ENCODE measurements at regions not wholly inside any gene's neighbourhood (a gene's known extent, or its start where the extent isn't known, plus 50 kb on each side); places are given as distances from the start of the nearest gene placed in this dataset.

DNA sequence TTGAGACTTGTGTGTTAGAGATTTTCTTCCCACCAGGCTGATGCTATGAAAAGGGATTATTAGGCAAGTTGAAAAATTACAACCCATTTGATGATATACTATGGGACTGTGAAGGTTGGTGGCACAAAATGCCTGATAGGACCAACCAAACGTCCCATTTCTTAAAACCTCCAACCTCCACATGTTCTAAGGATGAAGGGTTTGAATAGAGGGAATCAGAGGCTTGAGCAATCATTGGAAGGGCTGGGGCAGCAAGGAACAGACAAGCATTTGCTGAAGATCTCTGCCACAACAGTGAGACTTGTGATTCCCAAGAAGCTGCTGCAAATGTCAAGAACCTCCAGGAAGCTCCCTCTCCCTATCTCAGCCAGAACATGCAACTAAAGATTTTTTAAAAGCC lies 283.1 kb downstream of the ELAVL2 start:
- no peak for TF ChIP-seq CTCF (IDR thresholded peaks at IDR 0.05; ENCODE audit: insufficient read depth, low read length, poor library complexity, severe bottlenecking)
- TF ChIP-seq EZH2phosphoT487 (conservative IDR thresholded peaks at IDR 0.05; ENCODE audit: low read length): no peak
- Histone ChIP-seq H3F3A (ENCODE audit: insufficient read depth) (no peaks in the 10 kb centered on the region), H3K9me3 (ENCODE audit: insufficient read depth, low read length) (peaks cover 5% of the 10 kb centered on the region; the same call in 1 of the 2 replicates), H3K4me3 (ENCODE audit: insufficient read depth, low read length, poor library complexity, severe bottlenecking) (no peak overlapping the region), H2AFZ (ENCODE audit: low read depth, low read length, severe bottlenecking) (no peak overlapping the region), H3K79me2 (ENCODE audit: insufficient read depth, low read length) (no peaks in the 10 kb centered on the region), H4K20me1 (ENCODE audit: low read depth, low read length) (no peaks in the 10 kb centered on the region), H3K9me2 (replicated peaks; ENCODE audit: insufficient read depth, low read length) (no peaks in the 10 kb centered on the region), H3K36me3 (ENCODE audit: low read length) (no peaks in the 10 kb centered on the region), H3K4me2 (ENCODE audit: low read depth, low read length, poor library complexity, severe bottlenecking) (no peak overlapping the region), H3K27me3 (ENCODE audit: low read length) (no peaks in the 10 kb centered on the region), H3K9ac (ENCODE audit: low read length) (no peak overlapping the region), H3K27ac (ENCODE audit: low read depth, low read length) (no peak overlapping the region)

- no peak overlapping the region for H3K27ac ChIP-seq (ENCODE audit: low read depth, low read length)
- H2AFZ ChIP-seq (ENCODE audit: low read depth, low read length, severe bottlenecking): no peak overlapping the region
- no peak for TF ChIP-seq CTCF (IDR thresholded peaks at IDR 0.05; ENCODE audit: insufficient read depth, low read length, poor library complexity, severe bottlenecking)
- TF ChIP-seq EZH2phosphoT487 (conservative IDR thresholded peaks at IDR 0.05; ENCODE audit: low read length): no peak
Observed at GRCh38 chr9:23543419-23543818, 282.6 kb downstream of the ELAVL2 start.

DNA sequence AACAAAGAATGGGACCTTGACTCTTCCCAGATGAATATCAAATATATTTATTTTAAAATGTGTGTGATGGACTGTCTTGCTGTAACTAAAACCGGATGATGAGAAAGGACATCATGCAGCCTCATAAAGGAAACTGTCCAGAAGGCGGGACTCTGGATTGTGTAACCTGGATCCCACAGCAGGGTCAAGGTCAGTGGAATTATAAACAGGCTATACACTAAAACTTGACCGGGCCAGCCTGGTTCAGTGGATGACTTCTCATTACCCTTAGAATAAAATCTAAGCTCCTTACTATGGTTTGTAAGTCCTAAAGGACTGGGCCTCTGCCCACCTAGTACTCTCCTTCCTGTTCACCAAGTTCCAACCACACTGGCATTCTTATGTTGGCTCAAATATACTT lies 280.3 kb downstream of the ELAVL2 start:
- Histone ChIP-seq H3K9ac (ENCODE audit: low read length) (no peak overlapping the region), H3K36me3 (ENCODE audit: low read length) (no peaks in the 10 kb centered on the region), H3F3A (ENCODE audit: insufficient read depth) (no peaks in the 10 kb centered on the region), H4K20me1 (ENCODE audit: low read depth, low read length) (no peaks in the 10 kb centered on the region), H2AFZ (ENCODE audit: low read depth, low read length, severe bottlenecking) (no peak overlapping the region), H3K9me3 (ENCODE audit: insufficient read depth, low read length) (no peaks in the 10 kb centered on the region), H3K27ac (ENCODE audit: low read depth, low read length) (no peak overlapping the region), H3K4me2 (ENCODE audit: low read depth, low read length, poor library complexity, severe bottlenecking) (no peak overlapping the region), H3K79me2 (ENCODE audit: insufficient read depth, low read length) (no peaks in the 10 kb centered on the region), H3K27me3 (ENCODE audit: low read length) (no peaks in the 10 kb centered on the region), H3K4me3 (ENCODE audit: insufficient read depth, low read length, poor library complexity, severe bottlenecking) (no peak overlapping the region), H3K9me2 (replicated peaks; ENCODE audit: insufficient read depth, low read length) (no peaks in the 10 kb centered on the region)
- TF ChIP-seq EZH2phosphoT487 (conservative IDR thresholded peaks at IDR 0.05; ENCODE audit: low read length) (no peak), CTCF (IDR thresholded peaks at IDR 0.05; ENCODE audit: insufficient read depth, low read length, poor library complexity, severe bottlenecking) (no peak)

More at GRCh38 chr9:23543419-23543818, 282.6 kb downstream of the ELAVL2 start:
- H3K79me2 ChIP-seq (ENCODE audit: insufficient read depth, low read length): no peaks in the 10 kb centered on the region
- no peak overlapping the region for H3K9ac ChIP-seq (ENCODE audit: low read length)
- no peaks in the 10 kb centered on the region for H4K20me1 ChIP-seq (ENCODE audit: low read depth, low read length)
- H3K9me2 ChIP-seq (replicated peaks; ENCODE audit: insufficient read depth, low read length): no peaks in the 10 kb centered on the region
- H3F3A ChIP-seq (ENCODE audit: insufficient read depth): no peaks in the 10 kb centered on the region
- no peaks in the 10 kb centered on the region for H3K36me3 ChIP-seq (ENCODE audit: low read length)
- no peak overlapping the region for H3K4me2 ChIP-seq (ENCODE audit: low read depth, low read length, poor library complexity, severe bottlenecking)
- no peak overlapping the region for H3K4me3 ChIP-seq (ENCODE audit: insufficient read depth, low read length, poor library complexity, severe bottlenecking)
- no peaks in the 10 kb centered on the region for H3K27me3 ChIP-seq (ENCODE audit: low read length)
- H3K9me3 ChIP-seq (ENCODE audit: insufficient read depth, low read length): peaks cover 5% of the 10 kb centered on the region; the same call in 1 of the 2 replicates

Measured in SU-DHL-6 (cell line).